Gastroesophageal sphincter (tissue), 4 donors: ENCODE measurements at regions not wholly inside any gene's neighbourhood (a gene's known extent, or its start where the extent isn't known, plus 50 kb on each side); places are given as distances from the start of the nearest gene placed in this dataset.

ENCODE experiments used
- ATAC-seq: fragments of 150-250 bp; one replicate; pipeline ENCODE4 v1.9.1; 2016; ENCODE audit warnings: mild to moderate bottlenecking, moderate library complexity
- H3K27ac ChIP-seq, 4 donors: fragments of 200-600 bp; sonication (generic) in 3 of 4; 1 replicate in 3 of 4; 2 replicates in 1 of 4; pipeline ENCODE4 v1.5.1; 2016 to 2019
- H3K27me3 ChIP-seq: fragments of 200-600 bp; sonication (generic); one replicate; pipeline ENCODE4 v1.5.1; 2019
- H3K36me3 ChIP-seq, 2 donors: fragments of 200-600 bp; sonication (generic); one replicate each; pipeline ENCODE4 v1.5.1; 2019; ENCODE audit warnings: control low read depth in 1 of 2
- H3K4me1 ChIP-seq, 3 donors: fragments of 200-600 bp; sonication (generic); 1 replicate in 2 of 3; 2 replicates in 1 of 3; pipeline ENCODE4 v1.5.1; 2016 to 2019; ENCODE audit warnings: control low read depth in 2 of 3
- H3K4me3 ChIP-seq, 2 donors: fragments of 200-600 bp; sonication (generic); one replicate each; pipeline ENCODE4 v1.5.1; 2019; ENCODE audit warnings: mild to moderate bottlenecking in 1 of 2, moderate library complexity in 1 of 2
- H3K9me3 ChIP-seq, 3 donors: fragments of 200-600 bp; sonication (generic); one replicate each; pipeline ENCODE4 v1.5.1; 2017 to 2019; ENCODE audit warnings: control low read depth in 2 of 3
- CTCF ChIP-seq, 4 experiments: fragments of 200-600 bp in 2 of 4; fragments of 450-650 bp in 2 of 4; sonication (generic) in 1 of 4; IDR thresholded peaks; one replicate each; pipeline ENCODE4 v1.5.1; 2017 to 2019; ENCODE audit warnings: antibody characterized with exemption in 4 of 4, mild to moderate bottlenecking in 2 of 4, moderate library complexity in 2 of 4
- EP300 ChIP-seq: sonication (generic); formaldehyde crosslinking; IDR thresholded peaks from one replicate; pipeline ENCODE4 v1.6.1; 2017; ENCODE audit warnings: antibody characterized with exemption, mild to moderate bottlenecking
- POLR2A ChIP-seq, 2 donors: fragments of 450-650 bp; IDR thresholded peaks; one replicate each; pipeline ENCODE4 v1.6.1; 2017; ENCODE audit warnings: antibody characterized with exemption in 2 of 2, mild to moderate bottlenecking in 2 of 2, moderate library complexity in 1 of 2
- POLR2AphosphoS5 ChIP-seq: sonication (generic); formaldehyde crosslinking; IDR thresholded peaks from one replicate; pipeline ENCODE4 v1.6.1; 2017; ENCODE audit warnings: antibody characterized with exemption
- WGBS, 2 donors: methylation state at CpG; one replicate each; pipeline ENCODE4 v1.1.5; 2018; ENCODE audit warnings: low coverage in 1 of 2; 5-methylcytosine and 5-hydroxymethylcytosine counted together

DNA sequence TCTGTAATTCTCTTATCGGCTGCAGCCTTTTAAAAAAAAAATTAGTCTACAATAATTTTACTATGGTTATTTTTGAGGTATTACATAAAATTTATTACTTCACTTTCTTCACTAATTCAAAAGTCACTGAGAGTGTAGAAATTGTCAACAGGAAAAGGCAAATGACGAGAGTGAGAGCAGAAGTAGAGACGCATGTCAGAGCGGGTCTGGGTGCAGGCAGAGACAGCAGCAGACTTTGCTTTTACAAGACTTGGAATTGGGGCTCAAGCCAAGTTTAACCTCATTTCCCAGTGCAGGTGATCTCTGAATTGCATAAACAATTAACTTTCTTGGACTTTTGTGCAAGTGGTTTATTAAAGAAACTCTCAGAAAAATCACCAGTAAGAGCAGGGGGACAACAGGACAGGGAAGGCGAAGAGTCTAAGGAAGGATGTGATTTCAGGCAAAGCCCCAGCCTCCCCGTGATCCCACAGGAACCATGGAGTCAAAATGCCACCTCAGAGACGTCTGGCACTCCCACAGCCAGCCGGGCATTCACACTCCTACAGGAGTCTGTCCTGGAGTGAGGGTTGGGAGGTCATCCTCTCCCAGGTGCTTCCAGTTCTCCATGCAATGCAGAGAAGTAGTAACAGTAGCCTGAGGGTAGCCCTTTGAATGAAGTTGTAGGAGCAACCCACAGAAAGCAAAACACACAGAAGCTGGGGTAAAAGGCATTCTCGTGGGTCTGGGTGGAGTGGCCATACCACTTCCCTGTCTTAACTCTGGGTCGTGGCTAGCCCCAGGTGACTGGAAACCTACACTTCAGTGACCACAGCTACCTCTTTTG lies 274.0 kb upstream of the TGFBR2 start:
- H3K27me3 ChIP-seq, result no peaks in the 10 kb centered on the region
- no peak overlapping the region for H3K4me3 ChIP-seq
- WGBS, 2 donors, result 62 to 80% methylated on average over 6 to 9 of the region's 10 CpGs
- H3K36me3 ChIP-seq, result no peaks in the 10 kb centered on the region
- ATAC-seq, result no peak
- H3K27ac ChIP-seq, result no peak overlapping the region
- H3K9me3 ChIP-seq, result no peaks in the 10 kb centered on the region
- H3K4me1 ChIP-seq, result peaks cover 0 to 10% (median 0%) of the 10 kb centered on the region in 3 donors
- TF ChIP-seq POLR2AphosphoS5 (no peak), EP300 (no peak), POLR2A (IDR thresholded peaks at IDR 0.05) (no peak)

DNA sequence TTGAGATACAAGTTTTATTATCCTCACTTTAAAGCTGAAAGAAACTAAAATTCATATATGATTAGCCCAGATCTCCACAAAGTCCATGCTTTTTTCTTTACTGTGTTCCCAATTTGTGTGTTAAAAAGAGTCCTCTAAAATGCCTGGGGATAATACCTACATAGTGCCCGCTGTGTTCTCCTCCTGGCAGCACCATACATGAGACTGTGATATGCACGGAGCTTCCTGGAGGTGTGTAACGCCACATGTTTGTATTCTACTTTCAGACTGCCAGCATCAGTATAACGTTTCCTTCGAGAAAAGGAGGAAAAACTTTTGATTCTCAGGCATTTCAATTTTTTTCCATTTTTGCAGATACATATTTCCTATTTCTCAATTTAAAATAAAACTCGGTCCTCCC lies 273.3 kb upstream of the TGFBR2 start:
- WGBS, 2 donors, result 82 to 91% methylated on average over 6 of the region's 6 CpGs
- TF ChIP-seq POLR2A (IDR thresholded peaks at IDR 0.05), result no peak
- no peak for TF ChIP-seq POLR2AphosphoS5
- no peak for TF ChIP-seq CTCF (IDR thresholded peaks at IDR 0.05)
- TF ChIP-seq EP300, result no peak
- ATAC-seq, result no peak

DNA sequence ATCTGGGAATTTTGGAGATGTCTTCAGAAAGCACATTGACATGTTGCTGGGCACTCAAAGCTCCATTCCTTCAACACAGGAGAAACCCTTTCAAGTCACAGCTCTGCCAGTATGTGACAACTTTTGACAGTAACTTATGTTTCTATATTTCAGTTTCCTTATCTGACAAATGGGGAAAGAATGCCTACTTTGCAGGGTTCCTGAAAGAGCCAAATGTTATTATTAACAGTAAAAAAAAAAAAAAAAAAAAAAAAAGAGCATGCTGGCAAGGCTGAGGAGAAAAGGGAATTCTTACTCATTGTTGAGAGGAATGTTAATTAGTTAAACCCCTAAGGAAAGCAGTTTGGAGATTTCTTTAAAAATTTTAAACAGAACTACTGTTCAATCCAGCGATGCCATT lies 272.5 kb upstream of the TGFBR2 start:
- Histone ChIP-seq H3K4me1 (peaks cover 0 to 10% (median 0%) of the 10 kb centered on the region in 3 donors), H3K27me3 (no peaks in the 10 kb centered on the region), H3K4me3 (no peak overlapping the region), H3K36me3 (no peaks in the 10 kb centered on the region), H3K9me3 (no peaks in the 10 kb centered on the region), H3K27ac (no peak overlapping the region)
- 74 to 100% methylated on average over 1 of the region's 1 CpG for WGBS, 2 donors
- no peak for ATAC-seq
- TF ChIP-seq POLR2A (IDR thresholded peaks at IDR 0.05) (no peak), POLR2AphosphoS5 (no peak), CTCF (IDR thresholded peaks at IDR 0.05) (no peak)

More for the DNA sequence above, 273.3 kb upstream of the TGFBR2 start:
- no peaks in the 10 kb centered on the region for H3K27me3 ChIP-seq
- H3K4me3 ChIP-seq, result no peak overlapping the region
- peaks cover 0 to 10% (median 0%) of the 10 kb centered on the region in 3 donors for H3K4me1 ChIP-seq
- no peaks in the 10 kb centered on the region for H3K9me3 ChIP-seq
- no peak overlapping the region for H3K27ac ChIP-seq
- H3K36me3 ChIP-seq, result no peaks in the 10 kb centered on the region

DNA sequence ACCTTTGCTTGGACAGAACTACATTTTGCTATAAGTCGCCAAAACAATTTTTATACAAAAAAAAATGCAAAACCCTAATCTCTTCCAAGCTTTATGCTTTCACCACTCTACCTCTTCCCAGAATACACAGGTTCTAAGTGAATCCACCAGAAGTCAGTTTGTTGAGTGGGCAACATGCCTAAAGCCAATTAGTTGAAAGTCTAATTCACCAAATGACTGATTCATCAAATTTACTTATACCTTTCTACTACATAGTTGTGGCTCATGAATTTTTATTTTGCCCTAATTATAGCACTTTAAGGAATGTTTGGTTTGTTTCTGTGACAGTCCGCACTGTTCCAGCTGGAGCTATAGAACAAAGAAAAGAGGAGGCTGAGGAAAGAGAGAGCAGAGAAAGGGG lies 265.9 kb upstream of the TGFBR2 start:
- Histone ChIP-seq H3K27ac (no peak overlapping the region), H3K9me3 (no peaks in the 10 kb centered on the region), H3K4me3 (no peak overlapping the region), H3K4me1 (peaks cover 3 to 17% (median 10%) of the 10 kb centered on the region in 3 donors), H3K36me3 (no peaks in the 10 kb centered on the region), H3K27me3 (no peaks in the 10 kb centered on the region)
- no peak for ATAC-seq
- no peak for TF ChIP-seq POLR2AphosphoS5
- TF ChIP-seq CTCF (IDR thresholded peaks at IDR 0.05), result no peak
- TF ChIP-seq EP300, result no peak
- TF ChIP-seq POLR2A (IDR thresholded peaks at IDR 0.05), result no peak
- 50 to 75% methylated on average over 2 of the region's 2 CpGs for WGBS, 2 donors

GRCh38 chr3:30341079-30341478 lies 265.3 kb upstream of the TGFBR2 start:
- Histone ChIP-seq H3K36me3 (no peaks in the 10 kb centered on the region), H3K27ac (no peak overlapping the region), H3K27me3 (no peaks in the 10 kb centered on the region), H3K9me3 (no peaks in the 10 kb centered on the region), H3K4me3 (no peak overlapping the region), H3K4me1 (peaks cover 3 to 17% (median 10%) of the 10 kb centered on the region in 3 donors)
- TF ChIP-seq POLR2A (IDR thresholded peaks at IDR 0.05), result no peak
- no peak for TF ChIP-seq CTCF (IDR thresholded peaks at IDR 0.05)
- TF ChIP-seq EP300, result no peak
- TF ChIP-seq POLR2AphosphoS5, result no peak
- ATAC-seq, result no peak
- WGBS, 2 donors, result 94 to 100% methylated on average over 1 to 2 of the region's 2 CpGs
